Endothelial cell (in vitro differentiated cells): ENCODE measurements at regions not wholly inside any gene's neighbourhood (a gene's known extent, or its start where the extent isn't known, plus 50 kb on each side); places are given as distances from the start of the nearest gene placed in this dataset.

Experiments
- DNase-seq: peaks from one replicate; pipeline ENCODE4 v3.0.0; 2021; ENCODE audit warnings: low spot score
- H3K27ac Mint-ChIP-seq: one replicate; pipeline ENCODE4 v1.8.0; 2021; ENCODE audit warnings: mixed read lengths, inconsistent platforms; ENCODE audit not compliant: unreplicated experiment
- H3K27me3 Mint-ChIP-seq: one replicate; pipeline ENCODE4 v1.8.0; 2021; ENCODE audit warnings: mild to moderate bottlenecking, moderate library complexity, mixed read lengths, inconsistent platforms; ENCODE audit not compliant: unreplicated experiment
- H3K36me3 Mint-ChIP-seq: one replicate; pipeline ENCODE4 v1.8.0; 2021; ENCODE audit warnings: mild to moderate bottlenecking, low read depth, mixed read lengths, inconsistent platforms; ENCODE audit not compliant: unreplicated experiment
- H3K4me1 Mint-ChIP-seq: one replicate; pipeline ENCODE4 v1.8.0; 2021; ENCODE audit warnings: mild to moderate bottlenecking, mixed read lengths, inconsistent platforms; ENCODE audit not compliant: unreplicated experiment
- H3K4me3 Mint-ChIP-seq: one replicate; pipeline ENCODE4 v1.8.0; 2021; ENCODE audit warnings: mild to moderate bottlenecking, mixed read lengths, inconsistent platforms; ENCODE audit not compliant: unreplicated experiment
- H3K9me3 Mint-ChIP-seq: one replicate; pipeline ENCODE4 v1.8.0; 2021; ENCODE audit warnings: mixed read lengths, inconsistent platforms; ENCODE audit not compliant: unreplicated experiment
- CTCF ChIP-seq: fragments of 200-600 bp; sonication (generic); IDR thresholded peaks from one replicate; pipeline ENCODE4 v1.5.0; 2021; ENCODE audit warnings: antibody characterized with exemption; ENCODE audit not compliant: unreplicated experiment

GRCh38 chr1:184197831-184198230 lies 146.3 kb downstream of the TSEN15 start:
- no peaks in the 10 kb centered on the region for H3K9me3 Mint-ChIP-seq
- DNase-seq, result no peak
- H3K4me3 Mint-ChIP-seq, result no peak overlapping the region
- TF ChIP-seq CTCF, result no peak
- H3K27ac Mint-ChIP-seq, result no peak overlapping the region
- H3K4me1 Mint-ChIP-seq, result no peaks in the 10 kb centered on the region
- no peaks in the 10 kb centered on the region for H3K36me3 Mint-ChIP-seq
- peaks cover 5% of the 10 kb centered on the region for H3K27me3 Mint-ChIP-seq

- DNase-seq, result no peak
- Mint-ChIP-seq H3K4me3 (no peak overlapping the region), H3K27me3 (no peaks in the 10 kb centered on the region), H3K36me3 (no peaks in the 10 kb centered on the region), H3K9me3 (no peaks in the 10 kb centered on the region), H3K27ac (no peak overlapping the region), H3K4me1 (no peaks in the 10 kb centered on the region)
- no peak for TF ChIP-seq CTCF
Measured at GRCh38 chr1:184199036-184199435, 147.5 kb downstream of the TSEN15 start.

GRCh38 chr1:184199438-184200085 lies 148.0 kb downstream of the TSEN15 start:
- no peak for DNase-seq
- no peak overlapping the region for H3K4me3 Mint-ChIP-seq
- no peaks in the 10 kb centered on the region for H3K36me3 Mint-ChIP-seq
- H3K9me3 Mint-ChIP-seq, result no peaks in the 10 kb centered on the region
- H3K27ac Mint-ChIP-seq, result no peak overlapping the region
- no peaks in the 10 kb centered on the region for H3K27me3 Mint-ChIP-seq
- no peak for TF ChIP-seq CTCF
- no peaks in the 10 kb centered on the region for H3K4me1 Mint-ChIP-seq

GRCh38 chr1:184208622-184209021 lies 157.1 kb downstream of the TSEN15 start:
- H3K4me3 Mint-ChIP-seq, result no peak overlapping the region
- H3K4me1 Mint-ChIP-seq, result no peaks in the 10 kb centered on the region
- H3K36me3 Mint-ChIP-seq, result no peaks in the 10 kb centered on the region
- H3K9me3 Mint-ChIP-seq, result no peaks in the 10 kb centered on the region
- no peak for DNase-seq
- no peaks in the 10 kb centered on the region for H3K27me3 Mint-ChIP-seq
- no peak for TF ChIP-seq CTCF
- no peak overlapping the region for H3K27ac Mint-ChIP-seq

- Mint-ChIP-seq H3K9me3 (no peaks in the 10 kb centered on the region), H3K4me1 (no peaks in the 10 kb centered on the region), H3K27ac (no peak overlapping the region), H3K36me3 (no peaks in the 10 kb centered on the region), H3K27me3 (no peaks in the 10 kb centered on the region), H3K4me3 (no peak overlapping the region)
- DNase-seq, result no peak
- no peak for TF ChIP-seq CTCF
Measured at GRCh38 chr1:184210031-184210430, 158.5 kb downstream of the TSEN15 start.
